OCI-LY3 (cell line): ENCODE measurements at regions not wholly inside any gene's neighbourhood (a gene's known extent, or its start where the extent isn't known, plus 50 kb on each side); places are given as distances from the start of the nearest gene placed in this dataset.

Experiments used
- H2AFZ ChIP-seq: fragments of 200-600, 300-600 bp; shearing (Covaris generic); 2 replicates; pipeline ENCODE4 v1.6.0; 2014; ENCODE audit warnings: antibody characterized with exemption, low read depth, low read length
- H3K27ac ChIP-seq: fragments of 200-600, 300-600 bp; sonication (generic); 2 replicates; pipeline ENCODE4 v1.5.1; 2014; ENCODE audit warnings: mild to moderate bottlenecking, low read length, moderate library complexity, mixed read lengths
- H3K27me3 ChIP-seq: fragments of 200-600, 300-600 bp; sonication (generic); 2 replicates; pipeline ENCODE4 v1.6.1; 2014; ENCODE audit warnings: low read depth, low read length, mixed read lengths
- H3K36me3 ChIP-seq: fragments of 200-600, 300-600 bp; sonication (generic); replicated peaks from 2 replicates; pipeline ENCODE3; 2014; ENCODE audit warnings: low read depth, low read length, mixed read lengths
- H3K4me1 ChIP-seq: fragments of 300-600, 200-600 bp; sonication (generic); 2 replicates; pipeline ENCODE4 v1.6.1; 2014; ENCODE audit warnings: low read length, mixed read lengths
- H3K4me2 ChIP-seq: fragments of 200-600, 300-600 bp; sonication (generic); 2 replicates; pipeline ENCODE4 v1.6.1; 2014; ENCODE audit warnings: low read length, mixed read lengths
- H3K4me3 ChIP-seq: fragments of 300-600, 200-600 bp; sonication (generic); 2 replicates; pipeline ENCODE4 v1.5.1; 2014; ENCODE audit warnings: antibody characterized with exemption, mild to moderate bottlenecking, low read length, moderate library complexity
- H3K79me2 ChIP-seq: fragments of 300-600, 200-600 bp; shearing (Covaris generic); 2 replicates; pipeline ENCODE4 v1.6.1; 2014; ENCODE audit warnings: mild to moderate bottlenecking, low read length, mixed read lengths
- H3K9ac ChIP-seq: fragments of 300-600, 200-600 bp; shearing (Covaris generic); 2 replicates; pipeline ENCODE4 v1.6.0; 2014; ENCODE audit warnings: mild to moderate bottlenecking, low read length, moderate library complexity
- H3K9me3 ChIP-seq: fragments of 200-600, 300-600 bp; shearing (Covaris generic); 2 replicates; pipeline ENCODE4 v1.6.1; 2014; ENCODE audit warnings: low read length, mixed read lengths; ENCODE audit not compliant: insufficient read depth
- H4K20me1 ChIP-seq: fragments of 200-600, 300-600 bp; sonication (generic); 2 replicates; pipeline ENCODE4 v1.6.1; 2016; ENCODE audit warnings: low read length, mixed read lengths; ENCODE audit not compliant: insufficient read depth
- EZH2phosphoT487 ChIP-seq: fragments of 200-600 bp; shearing (Covaris generic); IDR thresholded peaks from 2 replicates; pipeline ENCODE4 v1.6.1; 2018; ENCODE audit warnings: antibody characterized with exemption, mixed run types, low read depth
- TF ChIP-seq, protein P1 (sequence below): fragments of 200-600, 300-600 bp; sonication (generic); IDR thresholded peaks from 2 replicates; pipeline ENCODE4 v1.5.1; 2014; ENCODE audit warnings: antibody characterized with exemption, low read length, low read depth

DNA sequence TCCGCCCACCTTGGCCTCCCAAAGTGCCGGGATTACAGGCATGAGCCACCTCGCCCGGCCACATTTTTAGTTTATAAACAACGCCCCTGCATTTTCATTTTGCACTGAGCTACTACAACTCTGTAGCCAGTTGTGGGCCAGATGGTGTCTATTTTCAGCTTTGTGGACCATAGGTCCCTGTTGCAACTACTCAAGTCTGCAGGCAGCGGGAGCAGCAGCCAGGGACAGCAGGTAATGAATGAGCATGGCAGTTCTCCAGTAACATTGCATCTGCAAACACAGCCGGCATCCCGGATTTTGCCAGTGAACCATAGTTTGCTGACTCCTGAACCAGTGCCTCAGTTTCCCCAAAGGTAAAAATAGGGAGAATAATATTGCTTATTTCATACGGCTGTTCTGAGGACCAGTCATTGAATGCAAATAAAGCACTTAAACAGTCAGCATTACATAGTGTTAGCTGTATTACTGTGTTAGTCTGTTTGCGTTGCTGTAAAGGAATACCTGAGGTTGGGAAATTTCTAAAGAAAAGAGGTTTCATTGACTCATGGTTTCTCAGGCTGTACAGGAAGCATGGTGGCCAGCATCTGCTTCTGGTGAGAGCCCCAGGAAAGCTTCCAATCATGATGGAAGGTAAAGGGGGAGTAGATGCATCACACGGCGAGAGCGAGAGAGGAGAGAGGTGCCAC is 65.5 kb upstream of the SLC45A1 start:
- Histone ChIP-seq H3K79me2 (no peaks in the 10 kb centered on the region), H3K4me2 (no peak overlapping the region), H3K9ac (no peak overlapping the region), H3K9me3 (no peaks in the 10 kb centered on the region), H3K36me3 (no peaks in the 10 kb centered on the region), H4K20me1 (no peaks in the 10 kb centered on the region), H2AFZ (no peak overlapping the region), H3K27me3 (no peaks in the 10 kb centered on the region), H3K4me3 (no peak overlapping the region), H3K4me1 (no peaks in the 10 kb centered on the region), H3K27ac (no peak overlapping the region)
- no peak for TF ChIP-seq EZH2phosphoT487

DNA sequence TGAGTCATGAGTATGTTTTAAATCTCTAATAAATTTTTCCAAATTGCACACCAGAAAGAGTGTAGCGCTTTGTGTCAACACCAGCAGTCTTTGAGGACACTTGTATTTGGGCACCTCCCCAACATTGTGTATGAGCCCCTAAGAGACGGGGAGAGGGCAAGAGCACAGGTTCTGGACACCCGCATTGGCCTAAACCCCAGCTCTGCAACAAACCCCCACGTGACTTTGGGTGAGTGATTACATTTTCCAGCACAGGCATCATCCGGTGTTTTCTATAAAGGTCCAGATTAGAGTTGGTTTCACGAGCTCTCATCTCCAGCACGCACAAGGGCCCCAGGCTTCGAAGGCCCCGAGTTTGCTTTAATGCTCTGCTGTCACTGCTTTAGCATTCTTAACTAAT is 66.3 kb upstream of the SLC45A1 start:
- no peak for TF ChIP-seq EZH2phosphoT487
- TF ChIP-seq, protein P1, sequence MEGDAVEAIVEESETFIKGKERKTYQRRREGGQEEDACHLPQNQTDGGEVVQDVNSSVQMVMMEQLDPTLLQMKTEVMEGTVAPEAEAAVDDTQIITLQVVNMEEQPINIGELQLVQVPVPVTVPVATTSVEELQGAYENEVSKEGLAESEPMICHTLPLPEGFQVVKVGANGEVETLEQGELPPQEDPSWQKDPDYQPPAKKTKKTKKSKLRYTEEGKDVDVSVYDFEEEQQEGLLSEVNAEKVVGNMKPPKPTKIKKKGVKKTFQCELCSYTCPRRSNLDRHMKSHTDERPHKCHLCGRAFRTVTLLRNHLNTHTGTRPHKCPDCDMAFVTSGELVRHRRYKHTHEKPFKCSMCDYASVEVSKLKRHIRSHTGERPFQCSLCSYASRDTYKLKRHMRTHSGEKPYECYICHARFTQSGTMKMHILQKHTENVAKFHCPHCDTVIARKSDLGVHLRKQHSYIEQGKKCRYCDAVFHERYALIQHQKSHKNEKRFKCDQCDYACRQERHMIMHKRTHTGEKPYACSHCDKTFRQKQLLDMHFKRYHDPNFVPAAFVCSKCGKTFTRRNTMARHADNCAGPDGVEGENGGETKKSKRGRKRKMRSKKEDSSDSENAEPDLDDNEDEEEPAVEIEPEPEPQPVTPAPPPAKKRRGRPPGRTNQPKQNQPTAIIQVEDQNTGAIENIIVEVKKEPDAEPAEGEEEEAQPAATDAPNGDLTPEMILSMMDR = no peak
- no peak overlapping the region for H3K27ac ChIP-seq
- H3K4me1 ChIP-seq = no peaks in the 10 kb centered on the region

DNA sequence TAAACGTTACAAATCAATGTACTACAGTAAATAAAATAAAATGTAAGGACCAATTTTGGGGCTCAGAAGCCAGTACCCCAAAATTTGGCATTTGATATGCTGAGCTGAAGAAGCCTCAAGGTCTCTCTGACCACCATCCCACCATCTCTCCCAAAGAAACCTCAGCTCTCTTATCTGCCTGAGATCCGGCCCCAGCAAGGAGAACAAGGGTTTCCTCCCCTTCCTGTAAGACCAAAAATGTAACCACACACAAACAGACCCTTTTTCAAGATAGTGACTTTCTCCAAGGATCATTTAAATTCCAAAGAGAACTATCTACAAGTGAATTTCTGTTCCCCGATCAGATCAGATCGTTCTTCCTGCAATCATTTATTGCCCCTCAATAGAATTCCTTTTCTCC is 68.1 kb upstream of the SLC45A1 start:
- Histone ChIP-seq H3K4me1 (no peaks in the 10 kb centered on the region), H3K4me3 (no peak overlapping the region), H3K79me2 (no peaks in the 10 kb centered on the region), H3K9ac (no peak overlapping the region), H3K27me3 (no peaks in the 10 kb centered on the region), H3K4me2 (no peak overlapping the region), H3K9me3 (no peaks in the 10 kb centered on the region), H4K20me1 (no peaks in the 10 kb centered on the region), H2AFZ (no peak overlapping the region), H3K27ac (no peak overlapping the region), H3K36me3 (no peaks in the 10 kb centered on the region)
- no peak for TF ChIP-seq EZH2phosphoT487
- TF ChIP-seq, protein P1 = no peak

More for the DNA sequence above, 66.3 kb upstream of the SLC45A1 start:
- Histone ChIP-seq H3K4me2 (no peak overlapping the region), H3K79me2 (no peaks in the 10 kb centered on the region), H2AFZ (no peak overlapping the region), H3K4me3 (no peak overlapping the region), H3K9ac (no peak overlapping the region), H3K36me3 (no peaks in the 10 kb centered on the region), H4K20me1 (no peaks in the 10 kb centered on the region), H3K27me3 (no peaks in the 10 kb centered on the region), H3K9me3 (no peaks in the 10 kb centered on the region)

DNA sequence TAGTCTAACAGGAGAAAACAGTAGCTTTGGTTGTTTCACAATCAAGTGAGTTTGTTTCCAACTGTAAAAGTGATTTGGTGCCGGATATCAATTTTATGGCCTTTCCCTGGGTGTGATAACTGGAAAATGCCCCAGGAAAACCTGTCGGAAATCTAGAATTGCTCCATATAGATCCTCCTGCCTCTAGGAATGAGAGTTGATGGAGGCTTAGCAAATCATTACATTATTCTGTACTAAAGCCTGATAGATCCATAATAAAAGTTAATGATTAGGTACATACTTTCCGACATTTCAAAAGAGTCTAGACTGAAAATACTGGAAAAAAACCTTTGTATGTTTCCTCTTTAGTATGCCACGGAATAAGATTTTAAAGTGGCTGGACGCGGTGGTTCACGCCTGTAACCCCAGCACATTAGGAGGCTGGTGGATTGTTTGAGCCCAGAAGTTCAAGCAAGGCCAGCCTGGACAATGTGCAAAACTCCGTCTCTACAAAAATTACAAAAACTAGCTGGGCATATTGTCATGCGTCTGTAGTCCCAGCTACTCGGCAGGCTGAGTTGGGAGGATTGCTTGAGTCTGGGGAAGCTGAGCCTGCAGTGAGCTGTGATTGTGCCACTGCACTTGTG is 70.0 kb upstream of the SLC45A1 start:
- H2AFZ ChIP-seq = no peak overlapping the region
- no peaks in the 10 kb centered on the region for H3K79me2 ChIP-seq
- H3K4me1 ChIP-seq = no peaks in the 10 kb centered on the region
- no peaks in the 10 kb centered on the region for H3K27me3 ChIP-seq
- no peaks in the 10 kb centered on the region for H3K9me3 ChIP-seq
- H4K20me1 ChIP-seq = no peaks in the 10 kb centered on the region
- no peaks in the 10 kb centered on the region for H3K36me3 ChIP-seq
- H3K4me2 ChIP-seq = no peak overlapping the region
- no peak overlapping the region for H3K4me3 ChIP-seq
- no peak overlapping the region for H3K9ac ChIP-seq
- no peak for TF ChIP-seq EZH2phosphoT487
- TF ChIP-seq, protein P1 = no peak
- no peak overlapping the region for H3K27ac ChIP-seq
